Mesenteric fat pad (tissue), 1 donor: ENCODE measurements at regions not wholly inside any gene's neighbourhood (a gene's known extent, or its start where the extent isn't known, plus 50 kb on each side); places are given as distances from the start of the nearest gene placed in this dataset.
A peak's percentile ranks its signal among the peaks of the same experiment; 100 is the strongest.

Experiments used
- DNase-seq: peaks from one replicate; pipeline ENCODE4 v3.0.0-alpha.2; 2020; ENCODE audit warnings: low spot score
- donor health status: DM: yes; HTN: yes; CAD: no.

DNA sequence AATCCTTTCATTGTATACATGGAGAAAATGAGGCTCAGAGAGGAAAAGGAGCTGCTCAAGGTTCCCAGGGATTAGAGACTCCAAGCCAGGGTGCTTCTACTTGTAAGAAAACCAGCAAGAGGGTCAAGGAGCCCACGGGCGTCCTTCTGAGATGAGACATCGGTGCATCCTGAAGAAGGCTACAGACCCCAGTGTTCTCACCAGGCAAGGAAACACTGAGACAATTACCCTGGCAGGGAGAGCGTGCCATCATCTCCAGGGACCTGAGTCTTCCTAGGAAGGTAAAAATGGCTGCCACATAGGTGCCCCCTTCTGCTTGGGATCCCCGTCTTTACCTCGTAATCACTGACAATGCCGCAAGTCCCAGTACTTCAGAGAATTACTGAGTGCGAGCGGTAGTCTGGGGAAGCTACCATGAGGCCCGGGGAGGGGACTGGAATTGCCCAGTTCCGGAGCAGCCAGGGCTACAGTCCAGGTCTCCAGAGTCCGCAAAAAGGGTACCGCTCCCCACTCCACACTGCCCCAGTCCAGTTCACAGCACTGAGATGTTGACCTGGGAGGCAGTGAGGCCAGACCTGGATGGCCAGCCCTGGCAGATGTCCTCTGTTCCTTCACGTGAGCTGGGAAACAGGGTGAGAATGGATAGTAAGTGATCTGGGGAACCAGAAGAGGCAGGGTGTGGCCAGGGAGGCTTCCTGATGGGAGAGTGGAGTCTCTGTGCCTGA, 164.7 kb upstream of the SMAD3 start:
- DNase-seq, result peak; percentile 57

DNA sequence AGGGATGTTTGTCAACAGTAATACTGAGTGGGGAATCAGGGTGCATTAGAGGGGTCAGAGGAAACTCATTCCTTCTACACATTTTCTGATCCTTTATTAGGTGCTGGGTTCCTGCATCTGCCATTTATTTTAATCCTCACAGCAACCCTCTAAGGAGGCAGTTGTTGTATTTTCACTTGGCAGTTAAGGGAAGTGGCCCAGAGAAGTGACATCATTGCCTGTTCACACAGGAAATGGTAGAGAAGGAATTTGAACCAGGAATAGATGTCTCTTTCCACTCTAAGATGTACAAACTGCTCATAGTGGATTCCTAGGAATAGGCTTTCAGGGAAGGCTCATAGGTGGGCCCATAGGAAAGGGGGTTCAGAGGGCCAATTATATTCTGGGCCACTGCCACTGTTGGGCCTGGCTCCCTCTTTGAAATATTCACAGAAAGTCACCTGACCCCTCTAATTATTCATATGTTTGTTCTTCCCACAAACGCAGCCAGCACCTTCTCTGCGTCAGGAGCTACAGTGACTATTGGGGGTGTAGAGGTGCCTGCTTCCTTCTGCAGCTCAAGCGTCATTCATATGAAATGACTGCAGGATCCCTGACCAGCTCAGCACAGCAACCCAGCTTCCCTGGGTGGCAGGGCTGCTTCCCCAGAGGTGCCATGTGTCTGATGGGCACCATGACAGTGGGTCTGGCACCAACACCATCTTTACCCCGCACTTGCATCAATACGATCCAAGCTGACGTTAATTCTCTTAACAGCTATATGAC, 163.9 kb upstream of the SMAD3 start:
- peak; percentile 43 for DNase-seq

DNA sequence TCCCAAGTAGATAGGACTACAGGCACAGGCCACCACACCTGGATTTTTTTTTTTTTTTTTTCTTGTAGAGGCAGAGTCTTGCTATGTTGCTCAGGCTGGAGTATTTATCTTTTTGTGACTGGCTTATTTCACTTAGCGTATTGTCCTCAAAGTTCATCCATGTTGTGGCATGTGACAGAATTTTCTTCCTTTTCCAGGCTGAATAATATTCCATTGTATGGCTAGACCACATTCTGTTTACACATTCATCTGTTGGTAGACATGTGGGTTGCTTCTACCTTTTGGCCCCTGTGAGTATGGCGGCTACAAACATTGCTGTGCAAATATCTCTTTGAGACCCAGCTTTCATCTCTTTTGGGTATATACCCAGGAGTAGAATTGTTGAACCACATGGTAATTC, 160.2 kb upstream of the SMAD3 start:
- no peak for DNase-seq

DNA sequence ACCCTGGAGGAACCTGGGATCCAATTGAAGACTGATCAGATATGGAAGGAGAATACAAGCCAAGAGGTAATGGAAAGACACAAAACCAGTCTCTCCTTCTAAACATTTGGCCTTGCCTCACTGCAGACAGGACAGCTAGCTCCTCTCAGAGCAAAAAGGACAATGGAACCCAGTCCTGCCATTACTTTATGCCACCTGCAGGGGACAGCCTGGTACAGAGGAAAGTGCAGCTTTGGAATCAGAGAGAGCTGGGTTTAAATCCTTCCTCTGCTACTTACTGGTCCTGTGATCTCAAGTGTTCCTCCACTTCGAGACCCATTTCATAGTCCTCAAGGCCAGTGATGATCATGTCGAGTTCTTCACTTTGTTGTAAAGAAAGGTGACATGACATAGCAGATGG, 159.4 kb upstream of the SMAD3 start:
- DNase-seq, result peak; percentile 6

DNA sequence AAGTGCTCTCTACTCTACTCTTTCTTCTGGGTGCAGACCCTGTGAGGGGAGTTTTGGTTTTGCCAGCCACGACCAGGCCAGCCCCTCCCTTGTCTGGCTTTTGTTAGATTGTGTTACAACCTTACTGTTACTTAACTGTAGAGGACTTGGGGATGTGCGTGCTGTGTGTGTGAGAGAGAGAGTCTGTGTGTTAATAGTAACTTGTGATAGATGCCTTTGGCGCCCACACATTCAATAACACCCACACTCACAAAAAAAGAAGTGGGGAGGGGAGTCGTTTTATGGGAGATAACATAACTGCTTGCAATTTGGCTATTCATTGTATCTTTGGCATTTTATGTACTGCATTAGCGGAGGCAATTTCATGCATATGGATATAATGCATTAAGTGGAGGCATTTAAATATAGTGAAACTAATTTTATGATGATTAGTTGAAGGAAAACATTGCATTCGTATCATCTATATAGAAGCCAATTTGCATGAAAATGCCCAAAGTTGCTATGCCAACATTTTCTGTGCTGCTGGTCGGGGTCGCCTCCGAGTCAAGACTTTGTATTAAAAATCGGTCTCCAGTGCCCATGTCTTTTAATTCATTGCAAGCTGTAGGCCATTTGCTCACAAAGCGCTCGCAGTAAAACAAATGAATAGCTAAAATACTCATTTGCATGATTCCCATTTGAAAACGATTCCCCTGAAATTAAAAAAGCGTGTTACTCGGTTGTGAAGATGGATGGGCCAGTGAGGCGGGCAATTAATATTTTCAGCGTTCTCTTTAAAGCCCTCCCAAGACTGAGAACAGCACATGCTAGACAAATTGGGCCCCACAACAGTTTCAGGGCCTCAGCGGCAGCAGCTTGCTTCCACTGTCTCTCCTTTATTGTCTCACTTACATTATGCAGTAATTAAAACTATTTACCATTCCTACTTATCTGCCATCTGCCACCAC, 158.5 kb upstream of the SMAD3 start:
- peak; percentile 65 for DNase-seq

DNA sequence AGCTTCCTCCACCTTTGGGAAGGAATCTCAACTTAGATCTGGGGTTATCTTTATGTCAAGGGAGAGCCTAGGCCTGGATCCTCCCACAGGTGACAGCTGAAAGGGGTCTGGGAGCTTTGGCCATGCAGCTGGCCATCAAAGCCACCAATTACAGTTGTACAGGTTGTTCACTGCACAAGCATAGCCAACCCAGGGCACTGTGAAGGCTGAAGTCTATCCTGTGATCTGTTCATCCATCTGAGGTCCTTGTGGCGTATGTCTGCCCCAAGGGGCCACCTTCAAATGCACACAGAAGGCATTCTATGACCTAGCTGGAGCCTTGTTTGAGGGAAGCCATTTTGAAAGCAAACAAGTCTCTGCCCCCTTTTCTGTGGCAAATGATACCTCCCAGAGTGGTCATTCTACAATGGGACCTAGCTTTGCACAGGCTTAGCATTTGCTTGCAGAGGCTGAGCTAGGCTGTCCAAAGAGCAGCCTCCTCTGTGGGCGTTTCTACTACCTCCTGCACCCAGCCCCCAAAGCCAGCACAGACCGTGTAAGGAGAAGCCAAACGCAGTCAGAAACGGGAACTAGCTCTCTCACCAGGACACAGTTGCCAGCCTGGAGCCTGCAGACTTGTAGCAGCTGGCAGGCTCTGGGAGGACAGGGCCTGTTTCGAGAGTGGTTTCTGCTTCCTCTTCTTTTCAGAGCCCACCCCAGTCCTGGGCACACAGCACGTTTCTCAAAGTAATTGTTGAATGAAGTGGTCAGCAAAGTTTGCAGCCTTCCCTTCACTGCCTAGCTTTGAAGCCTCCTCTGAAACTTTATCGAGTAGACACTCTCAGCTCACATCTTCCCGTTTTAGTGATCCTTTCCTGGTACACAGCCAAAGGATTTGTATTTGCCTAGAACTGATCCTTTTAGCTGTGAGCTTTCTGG, 157.3 kb upstream of the SMAD3 start:
- peak; percentile 88 for DNase-seq

DNA sequence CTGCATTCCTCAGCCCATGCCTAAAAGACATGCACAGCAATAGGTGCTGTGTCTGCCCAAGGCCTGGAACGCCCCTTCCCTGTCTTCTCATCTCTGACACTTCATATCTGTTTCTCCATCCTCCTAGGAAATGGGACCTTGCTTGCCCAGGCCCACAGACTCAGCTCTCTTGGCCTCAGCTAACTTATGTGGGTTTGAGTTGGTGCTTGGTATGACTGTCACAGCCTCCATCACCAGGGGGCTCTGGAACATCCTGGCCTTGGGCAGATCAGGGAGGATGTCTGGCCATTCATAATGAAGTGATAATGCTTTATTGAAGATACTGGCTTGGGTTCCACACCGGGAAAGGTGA, 156.7 kb upstream of the SMAD3 start:
- peak; percentile 49 for DNase-seq

DNA sequence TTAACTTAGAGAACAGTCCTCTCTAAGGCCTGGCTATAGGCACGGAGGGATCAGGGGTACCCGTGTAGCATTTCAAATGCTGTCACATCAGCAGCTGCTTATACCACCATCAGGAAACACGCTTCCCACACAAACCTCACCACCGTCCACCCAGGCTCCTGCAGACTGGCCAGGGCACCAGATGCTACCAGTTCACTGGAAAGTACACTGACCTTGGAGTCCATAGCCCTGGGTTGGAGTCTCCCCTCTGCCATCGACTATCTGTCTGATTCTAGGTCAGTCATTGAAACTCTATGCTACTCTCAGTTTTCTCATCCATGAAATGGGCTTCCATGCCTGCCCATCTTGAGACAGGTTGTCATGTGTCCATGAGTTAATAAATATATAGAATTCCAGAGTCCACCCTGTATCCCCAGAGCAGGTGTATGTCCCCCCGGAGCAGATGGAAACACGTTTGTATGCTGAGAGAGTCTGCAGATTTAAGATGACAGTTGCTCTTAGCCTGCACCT, 156.0 kb upstream of the SMAD3 start:
- DNase-seq, result peak; percentile 62

DNA sequence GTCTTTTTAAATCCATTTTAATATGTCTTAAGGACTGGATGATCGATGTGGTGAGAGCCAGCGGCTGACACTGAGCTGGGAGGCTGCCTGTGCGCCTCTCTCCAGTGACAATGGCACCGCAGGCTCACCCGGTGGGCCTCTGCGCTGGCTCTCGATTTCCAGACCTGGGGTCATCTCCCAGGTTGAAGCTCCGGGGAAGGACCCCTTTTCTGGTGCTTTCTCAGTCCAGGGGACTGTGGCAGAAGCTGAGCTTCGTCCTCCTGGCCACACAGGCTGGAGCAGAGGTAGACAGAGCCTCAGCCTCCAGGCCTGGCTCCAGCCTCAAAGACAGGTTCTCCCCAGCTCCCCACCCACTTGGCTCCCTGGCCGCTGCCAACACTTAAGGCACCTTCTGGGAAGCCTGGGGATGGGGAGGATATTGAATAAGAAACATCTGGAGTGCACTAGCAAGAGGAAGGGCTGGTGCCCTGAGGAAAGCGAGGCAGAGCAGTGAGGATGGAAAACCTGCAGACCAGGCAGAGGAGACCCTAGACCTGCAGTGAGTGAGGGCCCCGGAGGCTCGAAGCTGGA, 154.2 kb upstream of the SMAD3 start:
- peak; percentile 75 for DNase-seq

DNA sequence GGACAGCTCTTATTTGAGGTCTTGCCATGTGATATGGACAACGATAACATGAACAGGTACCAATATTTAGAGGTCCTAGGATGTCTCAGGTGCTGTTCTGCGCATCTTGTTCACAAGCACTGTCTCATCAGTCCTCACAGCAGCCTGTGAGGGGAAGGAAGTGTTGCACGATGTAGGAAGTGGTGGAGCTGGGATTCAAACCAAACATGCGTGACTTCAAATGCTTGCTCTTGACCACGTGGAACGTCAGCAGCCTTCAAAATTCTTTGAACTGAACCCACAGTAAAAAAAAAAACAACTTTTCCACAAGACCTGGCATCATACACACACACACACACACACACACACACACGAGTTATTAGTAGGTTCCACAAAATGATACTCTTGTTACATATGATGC, 153.4 kb upstream of the SMAD3 start:
- DNase-seq, result no peak

DNA sequence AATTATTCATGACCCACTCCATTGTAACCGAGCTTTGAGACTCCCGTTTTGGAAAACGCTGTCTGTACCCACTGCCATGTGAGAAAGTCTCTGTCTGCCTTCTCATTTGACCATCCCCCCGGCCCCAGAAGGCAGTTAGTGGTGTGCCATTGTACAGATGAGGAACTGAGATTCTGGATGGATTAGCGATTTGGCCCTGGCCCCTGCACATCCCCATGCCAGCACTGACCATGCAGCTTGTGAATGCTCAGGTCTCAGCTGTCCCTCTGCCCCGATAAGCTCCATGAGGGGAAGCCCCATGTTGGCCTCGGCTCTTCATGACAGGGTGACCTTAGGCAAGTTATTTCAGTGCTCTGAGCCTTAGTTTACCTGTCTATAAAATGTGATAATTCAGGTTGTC, 153.0 kb upstream of the SMAD3 start:
- peak; percentile 59 for DNase-seq

DNA sequence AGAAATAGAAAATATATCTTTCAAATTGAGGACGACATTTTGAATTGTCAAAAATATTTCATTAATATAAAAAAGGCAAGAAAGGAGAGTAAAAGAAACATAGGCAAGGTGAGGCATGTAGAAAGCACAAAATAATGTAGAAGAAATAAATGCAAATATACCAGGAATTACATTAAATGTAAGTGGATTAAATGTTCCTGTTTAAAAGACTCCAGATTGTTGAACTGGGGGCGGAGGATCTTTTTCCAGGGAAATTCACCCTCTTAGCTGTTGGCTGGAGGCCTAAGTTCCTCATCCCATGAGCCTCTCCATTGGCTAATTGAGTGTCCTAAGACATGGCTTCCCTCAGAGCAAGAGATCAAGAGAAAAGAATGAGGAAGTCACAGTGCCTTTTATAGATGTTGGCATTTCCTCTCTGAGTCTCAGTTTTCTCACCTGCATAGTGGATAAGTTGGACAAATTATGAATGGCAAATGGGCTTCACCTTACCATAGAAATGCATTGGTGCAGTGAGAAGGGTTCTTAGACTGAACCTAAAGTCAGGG, 147.4 kb upstream of the SMAD3 start:
- DNase-seq, result no peak

DNA sequence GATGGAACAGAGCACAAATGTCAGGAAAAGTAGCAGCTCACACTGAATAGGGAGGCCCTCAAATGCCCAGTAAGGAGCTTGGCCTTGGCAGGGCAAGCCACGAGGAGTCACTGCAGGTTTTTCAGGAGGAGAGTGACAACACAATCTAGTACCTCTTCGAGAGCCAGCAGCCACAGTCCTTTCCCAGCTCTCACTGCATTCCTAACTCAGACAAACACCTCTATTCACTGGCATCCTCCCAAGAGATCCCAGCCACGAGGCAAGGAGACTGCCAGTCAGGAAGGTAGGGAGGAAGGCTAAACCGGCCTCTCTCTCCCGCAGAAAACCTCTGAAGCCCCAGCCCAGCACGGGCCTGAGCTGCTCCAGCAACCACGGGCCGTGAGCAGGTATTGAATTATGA, 146.0 kb upstream of the SMAD3 start:
- DNase-seq, result peak; percentile 65

DNA sequence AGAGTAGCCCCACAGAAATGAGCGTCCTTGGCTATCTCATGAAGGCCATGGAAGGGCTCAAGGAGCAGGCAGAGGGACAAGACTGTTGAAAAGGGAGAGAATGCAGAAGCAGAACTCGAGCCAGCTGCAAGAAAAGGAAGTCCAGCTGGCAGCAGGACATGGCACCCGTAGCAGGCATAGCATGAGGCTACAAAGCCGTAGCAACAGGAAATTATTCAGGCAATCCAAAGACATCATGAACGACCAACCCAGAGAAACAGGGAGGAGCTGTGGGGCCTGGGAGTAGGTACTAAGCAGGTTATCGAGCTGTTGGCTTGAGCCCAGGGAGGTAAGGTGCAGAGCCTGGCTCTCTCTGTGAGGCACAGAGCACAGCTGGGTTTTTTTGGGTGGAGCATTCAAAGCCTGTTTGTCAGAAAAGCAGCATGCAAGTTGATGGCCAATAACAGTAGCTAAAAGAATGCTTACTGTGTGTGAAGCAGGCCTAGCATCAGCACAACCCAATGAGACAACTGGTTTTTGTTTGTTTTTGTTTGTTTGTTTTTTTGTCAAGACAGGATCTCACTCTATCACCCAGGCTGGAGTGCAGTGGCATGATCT, 144.0 kb upstream of the SMAD3 start:
- no peak for DNase-seq

DNA sequence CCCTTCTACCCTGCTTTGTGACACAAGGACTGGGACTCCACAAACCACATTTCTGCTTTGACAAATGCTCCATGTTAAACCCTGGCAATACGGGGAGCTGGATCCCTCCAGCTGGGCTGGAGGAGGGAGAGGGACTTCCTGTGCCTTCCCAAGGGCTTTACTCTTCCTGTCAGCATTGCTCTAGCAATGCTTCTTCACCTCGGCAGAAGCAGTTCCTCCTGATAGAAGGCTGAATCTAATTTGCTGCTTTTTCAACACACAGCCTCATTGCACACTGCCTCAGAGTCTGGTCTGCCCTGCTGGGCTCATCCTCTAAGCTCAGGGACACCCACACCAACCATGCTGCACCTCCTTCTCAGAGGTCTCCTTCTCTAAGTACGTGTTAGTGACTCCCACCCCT, 142.8 kb upstream of the SMAD3 start:
- no peak for DNase-seq

DNA sequence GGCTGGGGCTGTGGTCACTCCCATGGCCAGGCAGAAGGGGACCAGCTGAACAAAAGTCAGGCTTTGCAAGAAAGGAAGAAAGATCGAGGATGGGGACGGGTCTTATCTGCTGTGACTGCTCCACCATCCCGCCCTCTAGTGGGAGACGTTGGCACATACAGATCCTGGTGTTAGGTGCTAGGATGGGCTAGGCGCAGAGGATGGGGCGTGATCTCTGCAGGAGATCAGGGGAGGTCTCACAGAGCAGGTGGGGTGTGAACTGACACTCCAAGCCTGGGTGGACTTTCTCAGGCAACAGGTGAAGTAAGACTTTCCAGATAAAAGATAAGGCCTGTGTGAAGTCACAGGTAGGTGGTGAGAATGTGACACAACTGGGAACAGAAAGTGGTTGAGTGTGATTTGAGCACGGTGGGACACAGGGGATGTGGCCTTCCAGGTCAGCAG, 141.9 kb upstream of the SMAD3 start:
- no peak for DNase-seq

DNA sequence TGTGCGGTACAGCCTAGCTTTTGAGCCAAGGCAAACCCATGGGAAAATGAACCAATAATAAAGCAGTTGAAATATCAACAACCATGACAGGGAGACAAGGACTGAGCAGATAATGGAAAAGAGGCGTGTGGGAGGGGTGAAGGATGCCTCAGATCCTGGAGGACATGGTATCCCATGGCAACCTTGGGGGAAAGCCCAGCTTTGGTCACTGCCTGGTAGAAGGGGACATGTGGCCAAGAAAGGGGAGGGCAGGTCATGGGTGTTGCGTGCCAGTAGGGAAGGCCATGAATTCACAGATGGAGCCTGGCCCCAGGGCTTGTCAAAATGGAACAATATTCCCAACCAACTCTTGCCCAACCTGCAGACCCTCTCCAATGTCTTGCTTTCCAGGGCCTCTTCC, 140.5 kb upstream of the SMAD3 start:
- peak; percentile 35 for DNase-seq

DNA sequence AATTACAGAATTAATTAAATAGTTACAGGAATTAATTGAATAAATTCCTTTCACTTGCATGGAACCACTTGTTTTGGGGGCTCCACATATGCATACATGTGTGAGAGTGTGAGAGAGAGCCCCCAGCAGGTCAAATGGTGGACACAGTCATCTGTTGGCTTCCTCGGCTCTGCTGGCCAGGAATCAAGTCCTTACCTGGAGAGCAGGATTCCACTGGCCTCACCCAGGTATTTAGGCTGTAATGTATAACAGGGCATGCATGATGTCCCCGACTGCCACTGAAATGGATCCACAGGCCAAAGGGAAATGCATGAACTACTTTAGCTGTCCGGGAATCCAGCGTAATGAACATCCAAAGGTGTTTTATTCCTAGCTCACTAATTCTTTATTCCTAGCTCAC, 139.7 kb upstream of the SMAD3 start:
- DNase-seq, result no peak
